ENCODE measurements at regions not wholly inside any gene's neighbourhood (a gene's known extent, or its start where the extent isn't known, plus 50 kb on each side); places are given as distances from the start of the nearest gene placed in this dataset.

DNA sequence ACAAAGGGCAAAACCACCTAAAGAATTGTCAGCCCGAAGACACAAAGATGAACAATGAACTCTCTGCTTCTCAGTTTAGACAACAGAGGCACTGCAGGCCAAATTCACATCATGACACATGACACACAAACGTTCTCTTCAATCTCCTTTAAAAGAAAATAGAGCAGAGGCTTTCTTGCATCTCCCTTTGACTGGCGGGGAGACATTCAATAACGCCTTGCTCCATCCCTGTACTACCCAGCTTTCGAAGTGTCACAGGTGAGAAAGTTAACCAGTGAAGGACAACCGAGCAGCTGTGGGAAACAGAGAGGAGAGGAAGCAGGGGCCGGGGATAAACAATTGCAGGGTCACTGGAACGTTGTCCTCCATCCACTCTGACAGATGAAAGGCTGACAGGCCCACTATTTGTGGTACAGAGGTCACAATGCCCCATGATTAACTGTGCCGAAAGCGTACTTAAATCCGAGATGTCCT, 130.8 kb downstream of the PHLDA1 start:
- no peak for DNase-seq (ENCODE audit: low spot score)

GRCh38 chr12:75900226-75900625, 131.3 kb downstream of the PHLDA1 start:
- DNase-seq (ENCODE audit: low spot score): no peak

DNA sequence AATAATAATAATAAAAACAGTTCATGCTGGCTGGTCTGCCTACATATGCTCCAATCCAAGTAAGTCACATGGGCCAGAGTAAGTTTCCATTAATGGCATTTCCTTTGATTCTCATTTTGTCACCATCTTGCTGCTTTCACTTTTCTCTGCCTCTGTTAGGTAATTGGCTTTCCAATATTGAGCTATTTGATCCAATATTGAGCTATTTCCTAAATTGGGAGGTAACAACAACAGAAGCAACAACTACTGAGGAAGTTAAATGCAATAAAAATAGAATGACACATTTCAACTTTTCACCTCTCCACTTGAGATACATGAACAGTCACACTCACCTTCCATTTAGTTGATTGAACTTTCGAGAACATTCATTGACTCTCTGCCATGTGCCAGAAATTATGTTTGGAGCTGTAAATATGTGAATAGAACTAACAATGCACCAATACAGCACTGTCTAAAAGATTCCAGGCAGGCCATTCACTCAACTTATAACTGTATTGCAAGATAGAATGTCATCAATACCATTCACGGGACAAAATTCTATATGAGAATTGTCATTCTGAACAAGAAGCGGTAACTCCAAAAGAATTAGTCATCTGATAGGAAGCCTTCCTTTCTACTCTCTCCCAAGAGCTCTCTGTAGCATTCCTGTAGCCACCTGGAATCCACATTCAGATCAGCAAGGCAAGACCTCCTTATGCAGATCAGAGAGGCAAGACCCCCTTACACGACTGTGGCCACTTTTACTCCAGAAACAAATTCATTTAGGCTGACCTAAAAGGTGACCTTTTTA, 136.4 kb downstream of the PHLDA1 start:
- no peak for DNase-seq (ENCODE audit: low spot score)

DNA sequence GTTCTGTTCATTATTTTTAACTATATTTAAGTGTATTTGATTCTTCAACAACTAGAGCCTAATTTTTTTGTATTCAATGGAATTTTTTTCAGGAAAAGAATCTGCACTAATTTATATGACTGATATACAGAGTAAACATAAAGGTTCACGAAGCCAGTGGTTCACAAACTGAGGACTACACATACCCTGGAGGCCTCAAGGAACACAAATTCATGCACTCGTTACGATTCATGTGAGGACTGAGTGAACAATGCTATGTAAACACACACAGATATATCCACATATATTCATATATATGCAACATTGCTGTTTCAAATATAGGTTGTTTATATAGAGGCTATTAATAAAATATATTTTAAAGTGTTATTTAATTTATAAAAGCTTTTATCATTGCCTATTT, 137.8 kb downstream of the PHLDA1 start:
- DNase-seq (ENCODE audit: low spot score): no peak

DNA sequence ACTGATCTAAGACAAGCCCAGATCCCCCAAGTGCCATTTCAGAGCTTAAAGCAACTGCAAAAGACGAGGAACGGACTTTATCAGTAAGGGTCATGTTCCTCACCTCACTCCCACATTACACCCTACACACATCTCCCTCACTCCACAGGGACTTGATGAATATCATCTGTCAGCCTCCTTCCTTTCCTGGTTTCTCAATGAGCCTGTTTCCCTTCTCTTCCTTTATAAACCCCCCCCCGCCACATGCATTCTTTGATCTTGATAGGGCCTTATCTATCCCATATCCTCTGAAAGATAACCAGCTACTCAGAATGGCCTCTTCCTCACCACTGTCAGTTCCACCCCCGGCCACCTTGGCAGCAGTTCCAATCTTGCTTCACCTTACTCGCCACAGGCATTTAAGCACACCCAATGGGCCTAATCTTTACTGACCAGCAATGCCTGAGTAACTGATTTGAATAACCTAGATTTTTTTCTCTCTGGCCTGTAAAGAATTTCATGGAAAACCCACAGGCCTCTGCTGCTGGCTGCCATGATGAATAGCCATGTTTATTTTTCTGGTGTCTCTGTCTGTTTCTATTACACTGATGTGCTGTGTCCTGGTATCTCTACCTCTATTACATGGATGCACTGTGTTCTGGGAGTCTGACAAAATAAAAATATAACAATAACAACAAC, 138.7 kb downstream of the PHLDA1 start:
- DNase-seq (ENCODE audit: low spot score): peak; percentile 73

GRCh38 chr12:75891072-75891471, 140.5 kb downstream of the PHLDA1 start:
- no peak for DNase-seq (ENCODE audit: low spot score)

DNA sequence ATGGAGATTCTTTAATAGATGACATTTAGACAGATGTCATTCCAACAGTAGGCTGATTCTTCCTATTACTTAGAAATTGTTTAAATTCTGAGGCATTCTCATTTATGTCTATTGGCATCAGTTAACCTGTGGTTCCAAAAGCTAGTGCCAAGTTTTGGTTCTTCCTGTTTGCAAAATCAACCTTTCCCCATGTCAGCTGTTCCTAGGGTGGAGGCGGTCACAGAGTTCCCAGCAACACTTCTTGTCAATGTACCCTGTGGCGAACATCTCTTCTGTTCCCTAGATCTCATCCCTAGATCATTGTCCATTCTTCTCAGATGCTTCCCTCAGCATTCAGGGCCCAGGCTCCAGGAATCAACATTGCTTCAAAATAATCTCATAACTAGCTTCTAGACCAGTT, 140.9 kb downstream of the PHLDA1 start:
- no peak for DNase-seq (ENCODE audit: low spot score)

DNA sequence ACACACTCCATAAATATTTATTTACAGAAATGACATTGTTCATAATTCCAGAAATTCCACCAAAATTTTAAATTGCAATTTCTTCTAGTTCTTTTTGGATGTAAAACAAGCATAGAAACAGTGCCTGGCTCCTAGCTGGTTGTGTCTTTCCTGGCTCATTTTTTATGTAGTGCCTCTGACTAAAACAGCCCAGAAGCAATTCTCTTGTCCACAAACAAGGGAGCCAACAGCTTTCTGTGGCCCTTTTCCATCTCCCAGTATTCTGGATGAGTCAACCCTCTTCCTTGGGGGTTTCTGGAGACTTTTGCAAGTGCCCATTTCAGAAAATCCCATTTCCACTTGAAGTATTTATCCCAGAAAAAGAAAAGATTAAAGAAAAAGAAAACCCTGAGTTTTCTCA, 141.4 kb downstream of the PHLDA1 start:
- no peak for DNase-seq (ENCODE audit: low spot score)

- DNase-seq (ENCODE audit: low spot score): no peak
These were observed 142.5 kb downstream of the PHLDA1 start for GRCh38 chr12:75888874-75889613.

DNA sequence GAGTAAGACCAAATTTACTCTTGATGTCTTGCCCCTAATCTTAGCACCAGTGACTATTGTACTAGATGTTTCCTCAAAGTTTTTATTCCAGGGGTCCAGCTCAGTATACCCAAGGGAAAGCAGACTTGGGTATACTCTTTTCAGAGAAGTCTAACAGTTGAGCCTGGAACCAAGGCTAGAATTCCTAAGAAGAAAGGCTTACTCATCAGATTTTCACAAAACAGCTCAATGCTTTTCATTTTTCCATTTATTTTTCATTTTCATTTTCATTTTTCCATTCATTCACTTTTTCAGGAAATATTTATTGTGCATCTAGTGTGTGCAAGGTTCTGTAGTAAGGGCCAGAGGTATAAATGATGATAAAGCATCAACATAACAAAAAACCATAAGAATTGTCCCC, 143.2 kb downstream of the PHLDA1 start:
- DNase-seq (ENCODE audit: low spot score): no peak

GRCh38 chr12:75887979-75888378, 143.6 kb downstream of the PHLDA1 start:
- DNase-seq (ENCODE audit: low spot score): no peak

DNA sequence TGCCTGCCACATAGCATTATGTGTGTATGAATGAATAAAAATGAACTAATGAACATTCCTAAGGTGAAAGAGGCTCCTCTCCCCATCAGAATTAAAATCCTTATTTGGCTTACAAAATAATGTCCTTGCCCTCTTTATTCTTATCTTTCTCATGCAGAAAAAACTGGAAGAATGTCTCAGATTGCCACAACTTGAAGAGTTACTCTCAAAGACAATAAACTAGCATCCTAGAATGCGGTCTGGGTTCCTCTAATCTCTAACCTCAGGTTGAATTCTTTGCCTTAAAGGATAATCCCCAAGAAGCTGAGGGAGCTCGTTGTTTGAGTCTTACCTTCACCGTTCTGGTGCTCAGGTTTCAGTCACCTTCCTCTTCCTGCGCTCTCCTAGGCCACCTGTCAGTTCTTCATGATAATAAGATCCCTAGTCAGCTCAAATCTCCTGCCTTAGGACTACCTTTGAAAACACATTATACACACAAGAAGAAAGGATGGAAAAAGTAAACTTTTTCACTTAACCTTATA, 147.1 kb downstream of the PHLDA1 start:
- DNase-seq (ENCODE audit: low spot score): no peak

- no peak for DNase-seq (ENCODE audit: low spot score)
These were observed 148.3 kb downstream of the PHLDA1 start for GRCh38 chr12:75883241-75883640.

DNA sequence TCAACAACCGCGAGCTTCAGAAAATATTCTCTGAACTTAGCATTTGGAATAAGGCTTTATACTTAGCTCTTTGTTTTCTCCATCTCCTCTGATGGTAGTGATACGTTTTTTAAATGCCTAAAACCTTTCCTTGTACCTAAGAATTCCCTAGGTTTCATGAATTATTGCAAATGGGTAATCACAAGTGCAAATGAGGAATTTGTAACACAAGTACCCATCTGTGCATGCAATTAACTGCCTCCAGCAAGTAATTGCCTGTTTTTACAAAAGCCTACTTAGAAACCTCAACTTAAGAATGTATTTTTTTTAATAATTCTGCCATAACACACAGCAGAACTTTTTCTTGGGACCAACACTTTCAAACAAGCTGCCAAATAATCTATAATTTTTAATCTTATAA, 149.2 kb downstream of the PHLDA1 start:
- no peak for DNase-seq (ENCODE audit: low spot score)

- DNase-seq (ENCODE audit: low spot score): no peak
These were observed 149.7 kb downstream of the PHLDA1 start for GRCh38 chr12:75881920-75882319.

DNA sequence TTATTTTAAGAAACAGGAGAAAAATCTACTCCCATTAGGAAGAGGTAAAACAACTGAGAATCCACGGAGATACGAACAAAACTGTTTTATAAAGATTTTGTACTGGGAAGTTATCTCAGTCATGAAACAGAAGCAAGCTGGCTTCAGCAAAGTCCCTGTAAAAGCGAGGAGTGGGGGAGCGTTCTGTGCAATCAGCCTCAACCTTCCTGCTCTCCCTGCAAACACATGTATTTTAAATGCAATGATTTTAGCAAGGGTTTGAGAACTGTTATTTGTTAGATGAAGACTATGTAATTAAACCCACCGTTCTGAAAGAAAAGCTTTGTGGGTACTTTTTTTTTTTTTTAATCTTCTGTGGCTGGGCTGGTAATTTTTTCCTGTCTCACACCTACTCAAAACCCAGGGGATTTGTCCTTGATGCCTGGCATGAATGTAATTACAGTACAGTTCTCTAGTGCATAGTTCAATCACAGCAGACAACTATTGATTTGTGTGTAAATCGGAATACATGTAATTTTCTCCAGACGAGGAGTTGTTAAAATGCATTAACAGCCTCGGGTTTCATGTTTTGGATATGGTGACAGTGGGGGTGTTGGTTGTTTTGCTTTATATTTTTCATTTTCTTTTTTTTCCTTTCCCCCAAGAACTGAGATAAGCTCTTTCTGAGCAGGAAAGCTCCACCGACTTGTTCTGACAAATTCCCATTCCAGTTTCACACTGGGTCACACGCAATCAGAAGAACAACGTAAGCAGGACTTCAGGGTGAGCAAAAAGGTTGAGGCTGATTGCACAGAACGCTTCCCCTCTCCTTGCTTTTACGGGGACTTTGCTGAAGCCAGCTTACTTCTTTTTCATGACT, 153.6 kb downstream of the PHLDA1 start:
- DNase-seq (ENCODE audit: low spot score): peak; percentile 17

DNA sequence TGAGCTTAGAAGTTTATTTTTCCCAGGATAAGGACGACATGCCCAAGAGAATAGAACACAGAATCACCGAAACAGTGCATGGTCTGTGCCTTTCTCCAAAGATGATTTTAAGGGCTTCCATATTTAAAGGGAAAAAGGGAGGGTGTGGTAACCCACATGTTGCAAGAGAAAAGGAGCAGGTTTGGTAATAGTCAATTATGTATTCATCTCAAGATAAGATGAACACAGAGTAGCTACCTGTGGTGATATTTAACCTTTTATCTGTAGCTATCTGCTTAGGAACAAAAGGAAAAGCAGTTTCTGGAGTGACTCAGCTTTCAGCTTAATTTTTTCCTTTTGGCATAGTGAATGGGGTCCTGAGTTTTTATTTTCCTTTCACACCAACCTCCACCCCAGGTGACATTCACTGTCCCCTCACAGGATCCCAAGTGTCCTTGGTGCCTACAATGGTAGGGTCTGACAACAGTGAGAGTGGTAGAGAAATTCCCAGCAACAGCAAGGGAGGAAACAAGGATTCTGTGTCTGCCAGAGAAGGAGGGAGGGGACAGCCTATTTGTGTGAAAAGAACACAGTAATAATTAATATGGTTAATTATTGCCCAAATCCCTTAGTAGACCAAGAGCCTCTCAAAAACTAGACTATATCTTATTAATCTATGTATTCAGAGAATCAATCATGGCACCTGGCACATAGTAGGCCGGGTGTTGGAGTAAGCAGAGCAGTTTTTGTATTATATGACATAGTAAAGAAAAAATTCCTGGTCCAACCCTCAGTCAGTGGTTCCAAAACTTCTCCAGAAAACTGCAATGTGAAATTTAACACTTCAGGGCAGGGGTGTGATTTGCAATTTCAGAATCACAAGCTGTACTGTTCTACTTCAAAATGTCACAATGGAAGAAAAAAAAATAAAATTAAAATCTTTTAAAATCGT, 154.5 kb downstream of the PHLDA1 start:
- DNase-seq (ENCODE audit: low spot score): peak; percentile 32

GRCh38 chr12:75874441-75874840, 157.1 kb downstream of the PHLDA1 start:
- DNase-seq (ENCODE audit: low spot score): no peak

DNA sequence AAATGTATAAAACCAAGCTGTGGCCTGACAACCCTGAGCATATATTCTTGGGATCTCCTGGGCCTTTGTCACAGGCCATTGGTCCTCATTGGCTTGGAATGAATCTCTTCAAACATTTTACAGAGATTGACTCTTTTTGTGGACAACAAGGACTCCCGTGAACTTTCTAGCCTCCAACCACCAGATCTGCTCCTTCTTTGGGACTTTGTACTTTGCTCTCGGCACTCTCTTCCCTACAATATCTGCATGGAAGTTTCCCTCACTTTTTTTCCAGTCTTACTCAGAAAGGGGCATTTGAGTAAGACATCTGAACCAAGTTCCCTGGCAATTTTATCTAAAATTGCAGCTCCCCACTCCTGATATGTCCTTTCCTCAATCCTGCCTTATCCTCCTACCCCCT, 158.8 kb downstream of the PHLDA1 start:
- DNase-seq (ENCODE audit: low spot score): no peak

DNA sequence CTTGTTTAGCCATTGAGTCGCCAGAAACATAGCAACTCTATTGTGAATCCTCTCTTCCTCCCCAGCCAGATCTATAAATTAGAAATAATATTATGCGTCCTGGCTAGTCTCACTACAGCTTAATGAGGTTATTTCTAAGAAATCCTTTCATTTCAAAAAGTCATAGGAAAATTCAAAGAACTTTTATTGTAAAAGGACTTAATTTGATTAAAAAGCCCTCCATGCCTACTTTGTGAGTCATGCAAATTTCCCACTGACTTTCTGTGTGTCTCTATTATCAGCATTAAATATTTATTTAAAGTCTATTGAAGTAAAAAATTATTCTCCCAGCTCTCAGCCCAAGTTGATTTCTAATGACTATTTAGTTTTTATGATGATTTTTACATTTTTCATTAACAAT, 160.7 kb downstream of the PHLDA1 start:
- no peak for DNase-seq (ENCODE audit: low spot score)

GRCh38 chr12:75868501-75868900, 163.1 kb downstream of the PHLDA1 start:
- DNase-seq (ENCODE audit: low spot score): no peak

Measured in kidney tubule cell (primary cell).